ENCODE measurements at regions not wholly inside any gene's neighbourhood (a gene's known extent, or its start where the extent isn't known, plus 50 kb on each side); places are given as distances from the start of the nearest gene placed in this dataset.
A peak's percentile ranks its signal among the peaks of the same experiment; 100 is the strongest.

GRCh38 chr5:2015124-2015848 is 132.6 kb upstream of the IRX4 start:
- Histone ChIP-seq H3K36me3 (ENCODE audit: control insufficient read depth in 1 of 2, insufficient read depth in 2 of 2, low read length in 2 of 2) (no peaks in the 10 kb centered on the region), H3K9ac (ENCODE audit: low read length) (no peak overlapping the region), H2AFZ (ENCODE audit: low read depth, low read length, poor library complexity, severe bottlenecking) (no peak overlapping the region), H3K4me2 (ENCODE audit: low read length) (no peak overlapping the region), H3K79me2 (ENCODE audit: insufficient read depth, low read length) (no peaks in the 10 kb centered on the region), H3K9me2 (ENCODE audit: insufficient read depth) (no peaks in the 10 kb centered on the region), H4K20me1 (ENCODE audit: insufficient read depth) (no peaks in the 10 kb centered on the region), H3K27me3 (ENCODE audit: insufficient read depth, low read length) (peaks cover 5% of the 10 kb centered on the region; the same call in 1 of the 2 replicates), H3K27ac (ENCODE audit: low read depth, low read length) (no peak overlapping the region), H3K4me3 (replicated peaks in 1 of 2; ENCODE audit: low read depth in 1 of 2, low read length in 2 of 2) (no peak overlapping the region), H3K4me1 (ENCODE audit: control insufficient read depth in 1 of 2, insufficient read depth in 2 of 2, low read length in 2 of 2) (no peaks in the 10 kb centered on the region), H3K9me3 (ENCODE audit: control insufficient read depth in 1 of 2, insufficient read depth in 1 of 2, low read depth in 1 of 2, low read length in 2 of 2) (no peaks in the 10 kb centered on the region)
- DNase-seq (ENCODE audit: low read depth, low spot score) = no peak
- RAD21 ChIA-PET (ENCODE audit: low non-redundant PET in 1 of 2, low total read pairs in 2 of 2, uncharacterized antibody in 2 of 2, unreplicated experiment in 2 of 2) = no interaction called here
- CTCF ChIA-PET = interaction anchor here (1.6 kb wide), 1 partner anchor 252 kb away, joined by 5 read pairs; no protein-coding TSS in a partner anchor
- POLR2A ChIA-PET = no interaction called here
- TF ChIP-seq SRF (IDR thresholded peaks at IDR 0.05; ENCODE audit: low read depth) (no peak), CTCF (IDR thresholded peaks at IDR 0.05 in 2 of 3, conservative IDR thresholded peaks at IDR 0.05 in 1 of 3; ENCODE audit: borderline replicate concordance in 1 of 3, insufficient read depth in 1 of 3, low read depth in 2 of 3, low read length in 2 of 3) (peak in 2 of 3 experiments; percentile 5 to 17; a peak in 1 of 6 replicates), MAX (IDR thresholded peaks at IDR 0.05) (no peak), YY1 (IDR thresholded peaks at IDR 0.05; ENCODE audit: extremely low read depth, insufficient replicate concordance, low read depth, low read length) (no peak), ZBTB33 (IDR thresholded peaks at IDR 0.05; ENCODE audit: extremely low read depth, insufficient replicate concordance, low read length) (no peak), FOSL1 (IDR thresholded peaks at IDR 0.05; ENCODE audit: low read depth) (no peak)
- intact Hi-C loops (cut with micrococcal nuclease) = loop anchor here (10.0 kb wide), 1 partner anchor 130 kb away; the partner anchor contains the start of gene IRX4
- ATAC-seq = no peak
- no TSS peak for BruUV-seq (replicated peaks)

Data from HCT116 (cell line).